ENCODE measurements at regions not wholly inside any gene's neighbourhood (a gene's known extent, or its start where the extent isn't known, plus 50 kb on each side); places are given as distances from the start of the nearest gene placed in this dataset.
"Not testable (repeated sequence)": the region's sequence is repeated elsewhere in the genome, so short reads cannot be mapped to it uniquely, and the experiment has no call there.

DNA sequence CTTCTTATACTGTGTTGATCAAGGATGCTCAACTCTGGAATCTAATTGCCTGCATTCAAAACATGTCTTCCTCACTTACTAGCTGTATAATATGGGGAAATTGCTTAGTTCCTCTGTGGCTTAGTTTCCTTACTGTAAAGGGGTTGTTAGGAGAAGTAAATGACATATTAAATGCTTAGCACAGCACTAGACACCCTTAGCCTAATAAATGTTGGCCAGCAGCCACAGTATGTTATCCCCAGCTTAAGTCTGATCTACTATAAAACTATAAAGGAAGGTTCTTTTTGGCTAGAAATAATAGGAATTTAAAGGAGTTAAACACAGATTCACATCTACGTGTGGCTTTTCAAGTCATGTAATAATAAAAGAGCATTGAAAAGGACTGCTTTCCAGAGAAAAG is 232.4 kb downstream of the PCSK1 start:
- H3K9me3 ChIP-seq (ENCODE audit: low read length): no peaks in the 10 kb centered on the region
- H2AFZ ChIP-seq (ENCODE audit: low read length): no peak overlapping the region
- no peak overlapping the region for H3K4me2 ChIP-seq (ENCODE audit: low read length)
- no peaks in the 10 kb centered on the region for H3K27me3 ChIP-seq (ENCODE audit: insufficient read depth, low read length)
- no peaks in the 10 kb centered on the region for H3K9me2 ChIP-seq (ENCODE audit: low read depth, low read length)
- H3K79me2 ChIP-seq (ENCODE audit: insufficient read depth, low read length): no peaks in the 10 kb centered on the region
- no peaks in the 10 kb centered on the region for H3F3A ChIP-seq (ENCODE audit: insufficient read depth, low read length)
- H3K4me3 ChIP-seq (ENCODE audit: low read depth, low read length, poor library complexity, severe bottlenecking): no peak overlapping the region
- no peaks in the 10 kb centered on the region for H4K20me1 ChIP-seq (ENCODE audit: insufficient read depth, low read length)
- H3K36me3 ChIP-seq (ENCODE audit: insufficient read depth, low read length): no peaks in the 10 kb centered on the region
- H3K27ac ChIP-seq (ENCODE audit: low read depth, low read length, poor library complexity, severe bottlenecking): no peak overlapping the region
- no peaks in the 10 kb centered on the region for H3K4me1 ChIP-seq (ENCODE audit: insufficient read depth, low read length, severe bottlenecking)
- no peak overlapping the region for H3K9ac ChIP-seq (ENCODE audit: low read length)
- no peak for TF ChIP-seq EZH2 (IDR thresholded peaks at IDR 0.05; ENCODE audit: borderline replicate concordance, low read length)
- TF ChIP-seq, protein P1, sequence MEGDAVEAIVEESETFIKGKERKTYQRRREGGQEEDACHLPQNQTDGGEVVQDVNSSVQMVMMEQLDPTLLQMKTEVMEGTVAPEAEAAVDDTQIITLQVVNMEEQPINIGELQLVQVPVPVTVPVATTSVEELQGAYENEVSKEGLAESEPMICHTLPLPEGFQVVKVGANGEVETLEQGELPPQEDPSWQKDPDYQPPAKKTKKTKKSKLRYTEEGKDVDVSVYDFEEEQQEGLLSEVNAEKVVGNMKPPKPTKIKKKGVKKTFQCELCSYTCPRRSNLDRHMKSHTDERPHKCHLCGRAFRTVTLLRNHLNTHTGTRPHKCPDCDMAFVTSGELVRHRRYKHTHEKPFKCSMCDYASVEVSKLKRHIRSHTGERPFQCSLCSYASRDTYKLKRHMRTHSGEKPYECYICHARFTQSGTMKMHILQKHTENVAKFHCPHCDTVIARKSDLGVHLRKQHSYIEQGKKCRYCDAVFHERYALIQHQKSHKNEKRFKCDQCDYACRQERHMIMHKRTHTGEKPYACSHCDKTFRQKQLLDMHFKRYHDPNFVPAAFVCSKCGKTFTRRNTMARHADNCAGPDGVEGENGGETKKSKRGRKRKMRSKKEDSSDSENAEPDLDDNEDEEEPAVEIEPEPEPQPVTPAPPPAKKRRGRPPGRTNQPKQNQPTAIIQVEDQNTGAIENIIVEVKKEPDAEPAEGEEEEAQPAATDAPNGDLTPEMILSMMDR (IDR thresholded peaks at IDR 0.05; ENCODE audit: low read length): no peak

DNA sequence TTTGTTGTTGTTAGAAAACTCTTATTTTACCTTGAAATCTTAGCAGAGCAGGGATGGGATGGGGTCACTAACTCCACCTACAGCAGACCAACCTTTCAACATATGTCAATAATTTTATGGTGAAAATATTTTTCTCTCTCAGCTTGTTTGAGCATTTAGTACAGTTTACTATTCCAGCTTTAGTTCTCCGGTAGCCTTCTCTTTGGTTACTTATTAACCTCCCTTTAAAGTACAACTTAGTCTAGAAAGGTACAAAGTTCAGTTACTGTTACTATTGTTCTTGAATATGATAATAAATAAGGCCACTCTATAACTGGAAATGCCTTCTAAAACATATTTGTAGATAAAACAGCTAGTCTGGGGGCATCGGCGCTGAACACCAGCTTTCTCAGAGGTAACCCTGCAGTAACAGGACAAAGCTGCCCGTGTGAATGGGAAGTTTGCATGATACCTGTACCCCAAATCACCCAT is 233.3 kb downstream of the PCSK1 start:
- Histone ChIP-seq H3K4me3 (ENCODE audit: low read depth, low read length, poor library complexity, severe bottlenecking) (no peak overlapping the region), H3K79me2 (ENCODE audit: insufficient read depth, low read length) (no peaks in the 10 kb centered on the region), H3K36me3 (ENCODE audit: insufficient read depth, low read length) (no peaks in the 10 kb centered on the region), H3K4me2 (ENCODE audit: low read length) (no peak overlapping the region), H3K27me3 (ENCODE audit: insufficient read depth, low read length) (no peaks in the 10 kb centered on the region), H3K4me1 (ENCODE audit: insufficient read depth, low read length, severe bottlenecking) (no peaks in the 10 kb centered on the region), H3K9ac (ENCODE audit: low read length) (no peak overlapping the region), H3K9me2 (ENCODE audit: low read depth, low read length) (no peaks in the 10 kb centered on the region), H3K9me3 (ENCODE audit: low read length) (no peaks in the 10 kb centered on the region), H3K27ac (ENCODE audit: low read depth, low read length, poor library complexity, severe bottlenecking) (no peak overlapping the region), H2AFZ (ENCODE audit: low read length) (no peak overlapping the region), H3F3A (ENCODE audit: insufficient read depth, low read length) (no peaks in the 10 kb centered on the region), H4K20me1 (ENCODE audit: insufficient read depth, low read length) (no peaks in the 10 kb centered on the region)
- TF ChIP-seq, protein P1 (IDR thresholded peaks at IDR 0.05; ENCODE audit: low read length): no peak
- TF ChIP-seq EZH2 (IDR thresholded peaks at IDR 0.05; ENCODE audit: borderline replicate concordance, low read length): no peak

DNA sequence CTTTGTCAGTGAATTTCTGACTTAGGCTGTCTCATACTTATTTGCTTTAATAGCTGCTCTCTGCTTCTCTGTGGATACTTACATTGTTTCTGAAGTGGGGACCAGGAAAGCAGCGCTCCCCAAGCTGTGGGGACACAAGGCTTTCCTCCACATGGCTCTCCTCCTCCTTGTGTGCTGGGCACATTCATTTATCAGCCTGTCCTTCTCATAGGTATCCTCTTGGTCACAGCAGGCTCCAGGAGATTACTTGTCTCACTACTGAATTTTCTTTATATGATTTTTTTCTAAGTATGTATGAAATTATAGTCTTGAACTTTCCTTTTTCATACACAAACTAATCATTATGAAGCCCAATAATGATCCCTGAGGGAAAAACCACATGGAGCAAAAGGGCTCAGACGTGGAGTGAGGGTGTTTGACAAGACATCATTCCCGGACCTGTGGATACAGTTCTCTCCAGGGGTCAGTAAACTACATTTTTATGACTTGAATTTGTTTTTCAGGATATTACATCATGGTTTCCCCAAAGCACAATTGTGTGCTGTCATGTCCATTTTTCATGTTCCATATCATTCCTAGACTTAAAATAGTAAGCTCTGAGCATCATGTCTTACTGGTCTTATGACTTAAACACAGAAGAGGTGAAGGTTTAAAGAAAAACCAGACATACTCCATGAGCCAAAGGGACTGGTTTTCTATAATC is 234.5 kb downstream of the PCSK1 start:
- H3K4me2 ChIP-seq (ENCODE audit: low read length): no peak overlapping the region
- no peaks in the 10 kb centered on the region for H3K36me3 ChIP-seq (ENCODE audit: insufficient read depth, low read length)
- H3K4me3 ChIP-seq (ENCODE audit: low read depth, low read length, poor library complexity, severe bottlenecking): no peak overlapping the region
- H3K27ac ChIP-seq (ENCODE audit: low read depth, low read length, poor library complexity, severe bottlenecking): no peak overlapping the region
- TF ChIP-seq EZH2 (IDR thresholded peaks at IDR 0.05; ENCODE audit: borderline replicate concordance, low read length): no peak
- TF ChIP-seq, protein P1 (IDR thresholded peaks at IDR 0.05; ENCODE audit: low read length): no peak
- no peaks in the 10 kb centered on the region for H3K4me1 ChIP-seq (ENCODE audit: insufficient read depth, low read length, severe bottlenecking)
- H4K20me1 ChIP-seq (ENCODE audit: insufficient read depth, low read length): no peaks in the 10 kb centered on the region
- H3K79me2 ChIP-seq (ENCODE audit: insufficient read depth, low read length): no peaks in the 10 kb centered on the region
- no peaks in the 10 kb centered on the region for H3F3A ChIP-seq (ENCODE audit: insufficient read depth, low read length)
- H3K9ac ChIP-seq (ENCODE audit: low read length): no peak overlapping the region
- no peaks in the 10 kb centered on the region for H3K9me2 ChIP-seq (ENCODE audit: low read depth, low read length)
- no peaks in the 10 kb centered on the region for H3K9me3 ChIP-seq (ENCODE audit: low read length)
- H3K27me3 ChIP-seq (ENCODE audit: insufficient read depth, low read length): no peaks in the 10 kb centered on the region
- H2AFZ ChIP-seq (ENCODE audit: low read length): no peak overlapping the region

DNA sequence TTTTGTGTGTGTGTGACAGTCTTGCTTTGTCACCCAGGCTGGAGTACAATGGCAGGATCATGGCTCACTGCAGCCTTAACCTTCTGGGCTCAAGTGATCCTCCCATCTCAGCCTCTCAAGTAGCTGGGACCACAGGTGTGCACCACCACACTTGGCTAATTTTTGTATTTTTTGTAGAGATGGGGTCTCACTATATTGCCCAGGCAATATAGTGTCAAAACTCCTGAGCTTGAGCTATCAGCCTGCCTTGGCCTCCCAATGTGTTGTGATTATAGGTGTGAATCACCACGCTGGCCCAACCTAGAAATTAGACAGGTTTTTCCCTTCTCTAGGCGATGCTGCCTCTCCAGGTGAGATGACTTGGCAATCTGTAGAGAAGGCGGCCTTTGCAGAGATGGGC is 235.3 kb downstream of the PCSK1 start:
- H3K4me1 ChIP-seq (ENCODE audit: insufficient read depth, low read length, severe bottlenecking); H3K4me2 ChIP-seq (ENCODE audit: low read length); H3K79me2 ChIP-seq (ENCODE audit: insufficient read depth, low read length); H3K36me3 ChIP-seq (ENCODE audit: insufficient read depth, low read length); H3K27me3 ChIP-seq (ENCODE audit: insufficient read depth, low read length); H3K4me3 ChIP-seq (ENCODE audit: low read depth, low read length, poor library complexity, severe bottlenecking); H3F3A ChIP-seq (ENCODE audit: insufficient read depth, low read length); H4K20me1 ChIP-seq (ENCODE audit: insufficient read depth, low read length); H3K9ac ChIP-seq (ENCODE audit: low read length); H3K9me2 ChIP-seq (ENCODE audit: low read depth, low read length); H3K27ac ChIP-seq (ENCODE audit: low read depth, low read length, poor library complexity, severe bottlenecking); H2AFZ ChIP-seq (ENCODE audit: low read length); H3K9me3 ChIP-seq (ENCODE audit: low read length): not testable (repeated sequence)
